ENCODE measurements at regions not wholly inside any gene's neighbourhood (a gene's known extent, or its start where the extent isn't known, plus 50 kb on each side); places are given as distances from the start of the nearest gene placed in this dataset.

- no peak for DNase-seq
Measured at GRCh38 chr14:61226015-61226654, 55.0 kb downstream of the TMEM30B start.

- no peak for DNase-seq
Measured at GRCh38 chr14:61225344-61225743, 55.8 kb downstream of the TMEM30B start.

GRCh38 chr14:61223552-61223951 lies 57.6 kb downstream of the TMEM30B start:
- no peak for DNase-seq

GRCh38 chr14:61222388-61222787 lies 58.8 kb downstream of the TMEM30B start:
- no peak for DNase-seq

GRCh38 chr14:61221906-61222305 lies 59.2 kb downstream of the TMEM30B start:
- no peak for DNase-seq

- DNase-seq, result no peak
Measured at GRCh38 chr14:61219673-61220072, 61.5 kb downstream of the TMEM30B start.

- no peak for DNase-seq
Measured at GRCh38 chr14:61219256-61219655, 61.9 kb downstream of the TMEM30B start.

- peak; percentile 30 to 45 for DNase-seq
Measured at GRCh38 chr14:61218767-61219166, 62.4 kb downstream of the TMEM30B start.

GRCh38 chr14:61218157-61218556 lies 63.0 kb downstream of the TMEM30B start:
- no peak for DNase-seq

- no peak for DNase-seq
Measured at GRCh38 chr14:61217516-61217915, 63.6 kb downstream of the TMEM30B start.

GRCh38 chr14:61215222-61216020 lies 65.7 kb downstream of the TMEM30B start:
- no peak for DNase-seq

GRCh38 chr14:61213920-61214319 lies 67.2 kb downstream of the TMEM30B start:
- no peak for DNase-seq

GRCh38 chr14:61213191-61213621 lies 67.9 kb downstream of the TMEM30B start:
- no peak for DNase-seq

- DNase-seq, result no peak
Measured at GRCh38 chr14:61212546-61212945, 68.6 kb downstream of the TMEM30B start.

GRCh38 chr14:61211476-61212255 lies 69.5 kb downstream of the TMEM30B start:
- peak; percentile 92 to 93 for DNase-seq

GRCh38 chr14:61203081-61203753 lies 77.9 kb downstream of the TMEM30B start:
- DNase-seq, result peak; percentile 81 to 92

- no peak for DNase-seq
Measured at GRCh38 chr14:61202124-61202523, 79.0 kb downstream of the TMEM30B start.

- DNase-seq, result no peak
Measured at GRCh38 chr14:61201171-61201570, 80.0 kb downstream of the TMEM30B start.

- no peak for DNase-seq
Measured at GRCh38 chr14:61197416-61197815, 83.7 kb downstream of the TMEM30B start.

GRCh38 chr14:61196792-61197191 lies 84.3 kb downstream of the TMEM30B start:
- DNase-seq, result no peak

GRCh38 chr14:61196034-61196433 lies 85.1 kb downstream of the TMEM30B start:
- DNase-seq, result no peak

- no peak for DNase-seq
Measured at GRCh38 chr14:61193476-61193875, 87.7 kb downstream of the TMEM30B start.

- DNase-seq, result no peak
Measured at GRCh38 chr14:61192989-61193388, 88.1 kb downstream of the TMEM30B start.

Measured in NCI-H187 (cell line).